ENCODE measurements at regions not wholly inside any gene's neighbourhood (a gene's known extent, or its start where the extent isn't known, plus 50 kb on each side); places are given as distances from the start of the nearest gene placed in this dataset.
"Not testable (repeated sequence)": the region's sequence is repeated elsewhere in the genome, so short reads cannot be mapped to it uniquely, and the experiment has no call there.

DNA sequence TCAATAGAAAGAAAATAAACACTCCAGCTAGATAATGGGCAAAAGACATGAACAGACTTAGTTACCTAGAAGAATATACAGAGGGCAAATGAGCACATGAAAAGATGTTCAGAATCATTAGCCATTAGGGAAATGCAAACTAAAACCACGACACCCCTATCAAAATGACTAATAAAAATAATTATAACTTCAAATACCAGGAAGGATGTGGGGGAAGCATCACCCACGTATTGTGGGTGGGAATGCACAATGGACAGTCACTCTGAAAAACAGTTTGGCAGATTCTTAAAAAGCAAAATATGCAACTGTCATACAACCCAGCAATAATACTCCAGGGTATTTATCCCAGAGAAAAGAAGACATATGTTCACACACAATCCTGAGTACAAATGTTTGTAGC lies 92.6 kb downstream of the DLL1 start:
- no peak for DNase-seq (ENCODE audit: low read depth in 2 of 2)

DNA sequence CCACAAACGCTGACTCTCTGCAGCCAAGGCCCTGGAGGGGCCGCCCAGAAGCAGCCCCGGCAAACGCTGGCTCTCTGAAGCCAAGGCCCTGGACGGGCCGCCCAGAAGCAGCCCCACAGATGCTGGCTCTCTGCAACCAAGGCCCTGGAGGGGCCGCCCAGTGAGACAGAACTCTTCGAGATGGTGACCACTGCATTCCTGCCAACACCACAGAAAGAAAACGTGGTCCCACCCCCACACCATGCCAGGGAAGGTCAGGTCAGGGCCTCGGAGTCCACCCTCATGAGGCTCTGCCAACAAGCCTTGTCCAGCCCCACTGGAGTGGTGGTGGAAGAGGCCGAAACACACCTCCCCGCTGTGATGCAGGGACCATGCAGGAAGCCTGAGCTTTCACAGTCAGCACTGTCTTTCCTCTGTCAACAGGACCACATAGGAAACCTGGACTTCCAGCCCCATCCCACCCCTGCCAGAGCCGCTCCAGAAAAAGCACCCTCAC lies 97.5 kb downstream of the DLL1 start:
- no peak for DNase-seq (ENCODE audit: low read depth in 2 of 2)

DNA sequence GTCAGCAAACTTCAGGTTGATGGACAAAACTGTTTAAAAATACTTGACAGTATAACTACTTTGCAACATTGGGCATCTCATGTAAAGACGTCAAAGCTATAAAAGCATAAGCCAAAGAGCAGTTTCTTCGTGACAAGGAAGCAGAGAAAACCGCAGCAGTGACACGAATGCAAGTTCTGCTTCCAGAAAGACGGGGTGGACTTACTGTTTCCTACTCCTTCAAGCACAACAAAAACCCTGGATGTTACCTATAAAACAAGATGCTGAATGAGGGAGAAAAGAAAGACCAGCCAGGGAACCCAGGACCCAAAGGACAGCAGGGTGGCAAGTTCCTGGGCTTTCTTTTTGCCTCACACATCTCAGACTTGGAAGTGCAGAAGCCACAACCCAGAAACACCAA lies 98.0 kb downstream of the DLL1 start:
- no peak for DNase-seq (ENCODE audit: low read depth in 2 of 2)

DNA sequence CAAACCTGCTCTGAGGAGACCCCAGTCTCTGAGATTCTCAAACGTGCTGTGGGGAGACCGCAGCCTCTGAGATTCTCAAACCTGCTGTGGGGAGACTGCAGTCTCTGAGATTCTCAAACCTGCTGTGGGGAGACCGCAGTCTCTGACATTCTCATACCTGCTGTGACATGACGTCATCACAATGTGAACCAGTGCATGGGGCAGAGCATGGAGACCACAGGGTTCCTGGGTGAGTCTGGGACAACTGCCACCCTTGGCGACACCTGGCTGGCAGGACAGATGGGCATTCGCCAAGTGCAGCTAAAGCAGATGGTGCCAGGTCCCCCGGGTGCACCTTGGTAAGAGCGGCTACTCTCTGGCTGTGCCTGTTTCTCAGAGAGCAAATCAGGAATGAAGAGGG lies 98.8 kb downstream of the DLL1 start:
- DNase-seq (ENCODE audit: low read depth in 2 of 2): not testable (repeated sequence)

DNA sequence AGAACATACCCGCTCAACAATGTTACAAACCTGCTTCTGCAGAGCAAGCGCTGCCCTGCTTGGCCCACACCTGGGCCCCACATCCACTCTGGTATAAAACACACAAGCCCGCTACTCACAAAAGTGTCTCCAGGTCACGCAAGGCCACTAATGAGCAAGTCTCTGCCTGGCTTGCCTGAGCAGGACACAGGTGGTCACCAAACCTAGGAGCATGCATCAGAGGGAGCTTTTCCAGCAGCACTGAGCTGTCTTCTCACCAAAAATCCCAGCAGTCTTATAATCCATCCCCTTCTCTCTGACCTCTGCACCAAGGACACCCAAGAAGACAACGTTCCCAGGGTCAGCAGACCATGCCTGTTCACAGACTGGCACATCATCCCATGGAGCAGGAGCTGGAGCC lies 100.8 kb downstream of the DLL1 start:
- no peak for DNase-seq (ENCODE audit: low read depth in 2 of 2)

DNA sequence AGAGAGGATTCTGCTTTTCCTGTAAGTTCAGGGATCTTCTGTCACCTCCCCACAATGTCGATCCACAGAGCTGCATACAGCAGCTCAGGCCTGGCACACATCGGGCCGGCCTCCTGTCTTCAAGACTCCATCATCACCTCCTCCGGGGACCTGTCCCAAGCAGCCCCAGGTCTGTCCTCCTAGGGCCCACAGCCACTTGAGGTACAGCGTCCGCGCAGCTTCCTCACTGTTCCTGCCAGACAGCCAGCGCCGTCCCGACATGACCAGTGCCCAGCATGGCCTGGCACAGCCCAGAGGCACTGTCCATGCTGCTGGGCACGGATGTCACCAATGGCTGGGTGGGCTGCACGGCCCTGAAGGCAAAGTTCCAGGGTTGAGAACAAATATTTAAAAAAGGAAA lies 101.6 kb downstream of the DLL1 start:
- DNase-seq (ENCODE audit: low read depth in 2 of 2): no peak

DNA sequence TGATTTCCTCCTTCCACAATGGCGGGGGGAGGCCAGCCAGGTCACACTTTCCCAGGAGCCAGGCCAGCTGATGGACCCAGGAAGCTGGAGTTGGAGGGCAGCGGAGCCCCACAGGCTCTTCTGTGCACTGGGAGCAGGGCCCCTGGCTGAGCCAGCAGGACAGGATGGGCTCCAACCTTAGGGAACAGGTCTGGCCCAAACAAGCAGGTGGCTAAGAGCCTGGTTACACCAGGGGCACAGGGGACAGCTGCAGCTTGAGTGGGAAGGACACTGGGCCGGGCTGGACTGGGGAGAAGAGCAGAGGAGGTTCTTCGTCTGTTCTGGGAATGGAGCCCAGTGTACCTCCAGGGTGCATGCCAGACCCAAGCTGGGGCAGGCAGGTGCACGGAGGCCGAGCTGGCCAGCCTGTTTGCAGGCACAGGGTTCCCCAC lies 102.3 kb downstream of the DLL1 start:
- DNase-seq (ENCODE audit: low read depth in 2 of 2): no peak

DNA sequence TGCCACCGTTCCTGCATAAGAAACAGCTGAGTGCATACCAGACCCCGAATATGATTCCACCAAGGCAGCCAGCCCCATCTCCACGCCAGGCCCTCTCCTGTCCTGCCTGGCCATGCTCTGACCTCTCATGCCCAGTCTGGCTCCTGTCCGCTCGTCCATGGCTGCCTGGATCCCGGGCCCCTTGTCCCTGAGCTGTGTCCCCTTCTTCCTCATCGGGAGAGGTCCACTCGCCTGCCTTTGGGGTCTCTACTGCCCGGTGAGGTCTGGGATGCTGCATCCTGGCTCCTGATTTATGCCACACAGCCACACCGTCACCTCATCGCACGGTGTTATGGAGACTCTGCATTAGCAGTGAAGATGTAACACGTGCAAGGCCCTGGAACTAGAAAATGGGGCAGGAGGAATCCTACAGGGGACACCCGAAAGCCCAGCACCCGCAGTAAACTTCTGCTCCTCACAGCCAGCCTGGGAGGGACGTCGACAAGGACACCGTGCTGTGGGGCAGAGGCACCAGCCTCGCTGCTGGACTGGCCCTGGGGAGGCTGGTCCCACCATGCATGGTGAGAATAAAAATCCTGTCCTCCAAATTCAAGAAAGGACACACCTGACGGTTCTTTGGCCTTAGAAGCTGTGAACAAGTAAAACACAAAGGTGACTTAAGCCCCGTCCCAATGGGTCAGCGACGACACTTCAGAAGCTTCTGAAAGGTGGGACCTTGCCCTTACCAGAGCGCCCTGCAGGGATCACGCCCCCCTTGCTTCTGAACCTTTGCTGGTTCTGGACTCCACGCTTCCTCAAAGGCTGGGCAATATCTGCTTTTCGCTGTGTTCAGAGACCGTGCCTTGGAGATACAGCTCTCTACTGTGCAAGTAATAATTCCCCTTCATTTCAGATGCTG lies 103.0 kb downstream of the DLL1 start:
- no peak for DNase-seq (ENCODE audit: low read depth in 2 of 2)

DNA sequence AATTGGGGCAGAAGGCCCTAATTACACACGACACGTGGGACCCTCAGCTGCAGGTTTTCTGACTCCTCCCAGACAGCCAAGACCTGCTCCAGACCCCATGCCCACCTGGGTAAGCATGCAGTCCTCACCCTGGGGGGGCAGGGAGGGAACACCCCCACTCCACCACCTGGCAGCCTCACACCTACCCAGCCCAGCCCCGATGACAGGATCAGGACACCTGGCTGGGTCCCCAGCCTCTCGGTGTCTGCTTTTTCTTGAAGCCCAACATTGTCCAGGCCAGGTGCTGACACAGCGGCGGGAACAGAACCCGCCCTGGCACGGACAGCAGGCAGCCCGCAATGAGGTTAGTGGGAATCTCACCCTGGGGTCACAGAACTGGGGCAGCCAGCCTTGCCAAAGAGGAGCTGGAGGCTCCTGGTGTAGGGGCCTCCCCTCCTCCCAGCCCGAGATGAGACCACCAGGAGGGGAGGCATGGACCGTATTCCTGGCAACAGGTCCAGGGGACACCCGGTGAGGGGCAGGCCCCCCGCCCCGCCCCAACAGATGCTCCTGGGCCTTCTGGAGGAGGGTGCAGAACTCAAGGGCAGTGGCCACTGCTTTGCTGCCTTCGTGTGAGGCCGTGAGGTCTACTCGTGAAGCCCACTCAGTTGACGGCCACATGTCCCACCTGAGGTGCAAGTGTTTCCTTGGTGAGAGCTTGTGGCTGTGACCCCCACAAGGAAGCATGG lies 103.8 kb downstream of the DLL1 start:
- no peak for DNase-seq (ENCODE audit: low read depth in 2 of 2)

DNA sequence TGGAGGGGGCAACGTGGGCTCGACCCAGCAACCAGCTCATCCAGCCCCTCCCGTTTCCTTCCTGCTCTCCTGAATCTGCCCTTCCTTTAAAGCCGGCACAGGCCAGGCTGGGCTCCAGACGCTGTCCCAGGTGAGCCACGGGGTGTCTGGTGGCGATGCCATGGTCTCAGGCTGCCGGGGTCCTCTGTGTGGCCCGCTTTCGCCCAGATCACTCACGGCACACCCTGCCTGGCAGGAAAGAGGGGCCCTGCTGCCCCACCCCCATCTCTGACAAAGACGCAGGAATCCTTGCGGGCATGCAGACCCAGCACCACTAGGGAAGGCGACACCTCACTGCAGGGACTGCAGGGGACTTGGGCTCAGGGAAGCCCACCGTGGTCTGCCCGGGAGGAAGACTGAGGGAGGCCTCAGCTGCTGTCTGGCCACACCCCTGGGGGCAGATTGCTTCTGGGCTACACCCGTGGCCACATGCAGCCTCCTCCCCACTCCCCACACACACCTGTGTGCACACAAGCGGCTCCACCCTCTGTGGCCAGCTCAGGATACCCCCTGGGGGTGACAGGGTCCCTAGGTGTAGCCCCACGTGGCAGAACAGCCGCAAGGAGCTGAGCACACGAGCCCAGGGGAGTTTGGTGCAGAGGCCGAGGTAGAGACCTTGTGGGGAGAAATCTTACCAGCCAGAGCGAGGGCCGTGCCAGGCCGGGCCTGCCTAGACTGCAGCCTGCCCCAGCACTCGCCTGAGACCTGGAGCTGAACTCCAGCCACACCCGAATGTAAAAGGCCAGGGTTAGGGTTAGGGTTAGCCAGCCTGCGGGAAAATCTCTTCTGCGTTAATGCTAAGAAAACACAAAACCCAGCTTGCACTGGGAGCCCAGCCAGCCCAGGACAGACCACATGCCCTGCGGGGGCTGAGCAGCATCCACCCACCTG lies 104.6 kb downstream of the DLL1 start:
- DNase-seq (ENCODE audit: low read depth in 2 of 2): no peak

DNA sequence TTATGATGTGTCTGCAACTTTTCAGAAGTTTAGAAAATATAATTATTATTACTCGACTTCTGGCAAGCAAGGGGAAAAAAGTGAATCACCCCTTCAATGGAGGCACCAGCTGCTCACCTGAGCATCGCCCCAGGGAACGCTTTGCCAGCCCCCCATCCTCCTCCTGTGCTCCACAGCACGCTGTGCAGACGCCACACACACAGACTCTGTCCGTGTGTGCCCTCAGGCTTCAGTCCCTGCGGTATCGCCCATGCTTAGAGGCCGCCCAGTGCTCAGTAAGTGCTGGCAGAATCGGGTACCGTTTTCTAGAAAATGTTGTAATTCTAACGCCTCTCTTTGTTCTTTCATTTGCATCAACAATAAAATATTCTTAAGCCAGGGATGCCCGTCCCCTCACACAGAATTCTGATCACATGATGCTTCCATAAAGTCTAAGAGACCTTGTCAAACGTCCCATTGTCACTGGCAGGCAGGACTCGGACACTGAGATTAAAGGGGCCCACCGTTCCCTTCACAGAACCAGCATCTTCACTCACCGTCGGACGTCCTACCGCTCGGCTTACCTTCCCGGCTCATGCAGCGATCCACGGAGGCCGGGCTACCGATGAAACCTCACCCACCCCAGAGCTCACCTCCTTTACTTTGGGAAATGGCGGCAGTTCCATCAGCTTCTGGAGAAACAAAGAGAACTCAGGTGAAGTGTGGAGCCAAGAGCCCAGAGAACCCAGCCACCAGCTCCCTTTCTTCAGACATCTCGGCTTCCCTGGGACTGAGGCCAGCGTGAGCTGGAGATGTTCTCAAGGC lies 105.5 kb downstream of the DLL1 start:
- DNase-seq (ENCODE audit: low read depth in 2 of 2): no peak

DNA sequence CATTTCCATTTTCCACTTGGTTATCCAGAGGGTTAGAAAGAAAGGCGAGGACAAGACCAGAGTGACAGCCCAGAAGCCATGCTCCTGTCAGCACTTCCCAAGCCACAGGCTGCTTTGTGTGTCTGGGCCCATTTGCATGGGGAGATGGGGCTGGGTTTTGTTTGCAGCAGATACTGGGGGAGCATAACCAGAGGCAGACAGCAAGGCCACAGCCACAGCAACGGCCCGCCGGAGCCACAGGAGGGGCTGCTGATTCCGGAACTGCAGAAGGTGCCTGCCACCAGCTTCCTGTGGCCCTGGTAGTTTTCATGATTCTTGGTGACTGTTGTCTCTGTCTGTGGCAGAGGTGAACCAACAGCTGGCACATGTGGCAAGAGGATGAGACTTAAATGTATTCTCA lies 106.6 kb downstream of the DLL1 start:
- no peak for DNase-seq (ENCODE audit: low read depth in 2 of 2)

DNA sequence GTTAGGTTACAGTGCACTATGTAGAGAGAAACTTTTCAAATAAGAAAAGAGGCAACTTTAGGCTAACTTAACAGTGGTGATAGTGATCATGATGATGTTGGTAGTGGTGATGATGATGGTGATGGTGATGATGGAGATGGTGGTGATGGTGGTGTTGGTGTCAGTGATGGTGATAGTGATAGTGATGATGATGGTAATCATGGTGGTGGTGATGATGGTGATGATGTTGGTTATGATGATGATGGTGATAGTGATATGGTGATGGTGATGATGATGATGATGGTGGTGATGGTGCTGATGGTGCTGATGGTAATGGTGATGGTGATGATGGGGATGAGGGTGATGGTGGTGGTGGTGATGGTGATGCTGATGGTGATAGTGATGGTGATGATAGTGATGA lies 107.4 kb downstream of the DLL1 start:
- DNase-seq (ENCODE audit: low read depth in 2 of 2): no peak

DNA sequence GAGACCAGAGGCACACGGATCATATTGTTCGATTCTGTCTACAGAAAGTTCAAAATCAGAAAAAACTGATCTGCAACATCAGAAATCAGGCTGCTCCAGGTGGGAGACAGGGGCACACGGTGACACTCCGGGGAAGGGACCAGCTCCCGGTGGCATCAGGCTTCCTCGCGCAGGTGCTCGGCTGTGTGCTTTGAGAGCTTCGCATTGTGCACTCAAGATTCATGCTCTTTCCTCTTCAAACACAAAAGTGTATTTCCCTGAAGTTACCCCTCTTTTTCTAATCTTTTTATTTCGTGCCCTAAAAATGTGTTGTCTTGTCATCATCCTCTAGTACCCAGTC lies 108.1 kb downstream of the DLL1 start:
- DNase-seq (ENCODE audit: low read depth in 2 of 2): no peak

DNA sequence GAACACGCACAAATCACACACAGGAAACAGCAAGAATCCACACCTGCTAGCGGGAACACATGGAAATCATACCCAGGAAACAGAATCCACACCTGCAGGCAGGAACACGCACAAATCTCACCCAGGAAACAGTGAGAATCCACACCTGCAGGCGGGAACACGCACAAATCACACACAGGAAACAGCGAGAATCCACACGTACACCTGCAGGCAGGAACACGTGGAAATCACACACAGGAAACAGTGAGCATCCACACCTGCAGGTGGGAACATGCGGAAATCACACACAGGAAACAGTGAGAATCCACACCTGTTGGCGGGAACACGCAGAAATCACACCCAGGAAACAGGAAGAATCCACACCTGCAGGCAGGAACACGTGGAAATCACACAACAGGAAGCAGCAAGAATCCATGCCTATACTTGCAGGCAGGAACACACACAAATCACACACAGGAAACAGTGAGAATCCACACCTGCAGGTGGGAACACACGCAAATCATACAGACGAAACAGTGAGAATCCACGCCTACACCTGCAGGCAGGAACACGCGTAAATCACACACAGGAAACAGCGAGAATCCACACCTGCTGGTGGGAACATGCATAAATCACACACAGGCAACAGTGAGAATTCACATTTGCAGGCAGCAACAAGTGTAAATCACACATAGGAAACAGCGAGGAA lies 108.6 kb downstream of the DLL1 start:
- no peak for DNase-seq (ENCODE audit: low read depth in 2 of 2)

DNA sequence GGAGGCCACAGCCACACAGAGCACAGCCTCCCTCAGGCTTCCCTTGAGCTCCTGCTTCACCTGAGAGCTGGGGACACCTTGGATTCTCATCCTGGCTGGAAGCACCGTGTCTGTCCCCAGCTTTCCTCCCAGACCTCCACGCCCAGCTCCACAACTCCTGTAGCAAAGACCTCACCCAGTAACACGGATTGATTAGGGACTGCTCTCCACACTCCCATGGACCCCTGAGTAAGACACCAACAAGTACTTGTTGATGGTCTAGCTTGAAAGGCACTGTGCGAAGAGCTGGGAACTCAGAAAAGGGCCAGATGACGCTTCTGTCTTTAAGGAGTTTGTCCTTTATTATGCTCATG lies 109.6 kb downstream of the DLL1 start:
- DNase-seq (ENCODE audit: low read depth in 2 of 2): no peak

DNA sequence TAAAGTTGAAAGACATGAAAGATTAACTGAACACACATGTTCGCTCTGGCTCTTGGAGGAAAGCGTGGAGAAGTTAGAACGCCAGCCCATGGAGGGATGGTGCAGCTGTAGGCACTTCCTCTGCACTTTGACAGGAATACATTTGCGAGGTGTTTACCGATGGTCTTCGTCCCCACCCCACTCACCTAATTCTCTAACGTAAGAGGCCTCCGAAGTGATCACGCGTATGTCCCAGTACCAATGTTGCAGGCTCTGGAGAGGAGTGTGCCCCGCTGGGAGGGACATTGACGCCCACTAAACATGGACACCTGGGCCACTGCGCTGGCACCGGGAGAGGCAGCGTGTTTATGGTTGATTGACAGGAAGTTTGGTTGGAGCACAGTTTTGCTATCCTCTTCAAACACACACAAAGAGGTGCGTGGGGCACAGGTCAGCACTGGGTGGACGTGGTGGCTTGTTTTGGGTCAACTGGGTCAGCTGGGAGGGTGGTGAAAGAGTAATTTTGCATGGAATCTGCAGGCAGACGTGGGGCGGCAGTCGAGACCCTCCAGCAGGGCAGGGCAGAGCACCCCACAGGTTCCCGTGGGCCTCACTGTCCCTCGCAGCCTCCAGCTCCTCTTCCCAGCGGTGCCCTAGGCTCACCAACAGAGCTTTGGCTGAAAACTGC lies 110.1 kb downstream of the DLL1 start:
- DNase-seq (ENCODE audit: low read depth in 2 of 2): no peak

DNA sequence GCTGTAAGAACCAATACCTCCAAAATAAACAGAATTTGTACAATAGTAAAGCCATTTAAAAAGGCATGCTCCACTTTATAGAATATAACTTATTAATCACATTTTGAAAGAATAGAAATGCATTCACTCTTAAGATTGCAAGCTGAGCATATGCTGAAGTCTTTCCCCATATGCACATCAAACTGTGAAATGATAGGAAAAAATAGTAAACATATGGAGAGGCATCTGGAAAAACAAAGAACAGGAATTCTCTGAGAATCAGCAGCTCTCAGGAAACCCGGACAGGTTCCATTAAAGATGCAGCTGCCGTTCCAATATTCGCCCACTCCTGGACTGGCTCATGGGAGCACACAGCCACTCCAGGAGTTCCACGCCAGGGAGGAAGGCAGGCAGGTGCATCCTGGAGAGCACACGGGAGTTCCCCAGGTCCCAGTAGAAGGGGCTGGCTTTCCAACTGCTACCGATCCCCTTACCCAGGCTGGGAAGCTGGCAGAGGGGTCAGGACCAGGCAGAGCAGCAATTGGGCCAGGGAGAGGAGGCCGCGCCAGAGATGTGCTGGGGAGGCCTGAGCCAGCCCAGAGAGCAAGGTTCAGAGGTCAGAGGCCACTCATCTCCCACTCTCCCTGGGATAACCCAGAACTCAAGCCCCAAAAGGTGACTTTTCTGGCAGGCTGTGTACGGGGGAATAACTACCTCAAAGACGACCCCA lies 111.1 kb downstream of the DLL1 start:
- no peak for DNase-seq (ENCODE audit: low read depth in 2 of 2)
